ENCODE measurements at regions not wholly inside any gene's neighbourhood (a gene's known extent, or its start where the extent isn't known, plus 50 kb on each side); places are given as distances from the start of the nearest gene placed in this dataset.

- TF ChIP-seq, protein P1, sequence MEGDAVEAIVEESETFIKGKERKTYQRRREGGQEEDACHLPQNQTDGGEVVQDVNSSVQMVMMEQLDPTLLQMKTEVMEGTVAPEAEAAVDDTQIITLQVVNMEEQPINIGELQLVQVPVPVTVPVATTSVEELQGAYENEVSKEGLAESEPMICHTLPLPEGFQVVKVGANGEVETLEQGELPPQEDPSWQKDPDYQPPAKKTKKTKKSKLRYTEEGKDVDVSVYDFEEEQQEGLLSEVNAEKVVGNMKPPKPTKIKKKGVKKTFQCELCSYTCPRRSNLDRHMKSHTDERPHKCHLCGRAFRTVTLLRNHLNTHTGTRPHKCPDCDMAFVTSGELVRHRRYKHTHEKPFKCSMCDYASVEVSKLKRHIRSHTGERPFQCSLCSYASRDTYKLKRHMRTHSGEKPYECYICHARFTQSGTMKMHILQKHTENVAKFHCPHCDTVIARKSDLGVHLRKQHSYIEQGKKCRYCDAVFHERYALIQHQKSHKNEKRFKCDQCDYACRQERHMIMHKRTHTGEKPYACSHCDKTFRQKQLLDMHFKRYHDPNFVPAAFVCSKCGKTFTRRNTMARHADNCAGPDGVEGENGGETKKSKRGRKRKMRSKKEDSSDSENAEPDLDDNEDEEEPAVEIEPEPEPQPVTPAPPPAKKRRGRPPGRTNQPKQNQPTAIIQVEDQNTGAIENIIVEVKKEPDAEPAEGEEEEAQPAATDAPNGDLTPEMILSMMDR (IDR thresholded peaks at IDR 0.05) = no peak
- no peak for TF ChIP-seq POLR2A (IDR thresholded peaks at IDR 0.05)
Observed at GRCh38 chr7:33720139-33720538, 185.2 kb upstream of the BMPER start.
